ENCODE measurements at regions not wholly inside any gene's neighbourhood (a gene's known extent, or its start where the extent isn't known, plus 50 kb on each side); places are given as distances from the start of the nearest gene placed in this dataset.

DNA sequence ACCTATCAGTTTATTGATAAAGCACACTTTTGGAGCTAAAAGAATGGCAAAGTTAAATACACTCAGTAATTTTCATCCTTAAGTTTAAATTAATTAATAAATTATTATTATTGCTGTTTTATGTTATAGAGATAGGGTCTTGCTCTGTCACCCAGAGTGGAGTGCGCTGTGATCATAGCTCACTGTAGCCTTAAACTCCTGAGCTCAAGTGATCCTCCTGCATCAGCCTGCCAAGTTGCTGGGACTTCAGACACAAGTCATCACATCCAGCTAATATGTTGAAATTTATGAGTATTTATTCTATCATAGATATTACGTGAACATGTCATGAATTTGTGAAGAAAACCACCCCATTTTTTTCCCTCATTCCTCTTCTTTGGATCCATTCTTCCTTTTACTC is 64.2 kb downstream of the GJA1 start:
- Histone ChIP-seq H3K4me1 (ENCODE audit: insufficient read depth) (peaks cover 4% of the 10 kb centered on the region), H3K36me3 (no peaks in the 10 kb centered on the region), H3K27me3 (no peaks in the 10 kb centered on the region), H3K4me3 (no peak overlapping the region), H3K27ac (no peak overlapping the region), H3K9me3 (no peaks in the 10 kb centered on the region)
- TF ChIP-seq EP300 (IDR thresholded peaks at IDR 0.05) (no peak), POLR2A (IDR thresholded peaks at IDR 0.05) (no peak)
- TF ChIP-seq, protein P1, sequence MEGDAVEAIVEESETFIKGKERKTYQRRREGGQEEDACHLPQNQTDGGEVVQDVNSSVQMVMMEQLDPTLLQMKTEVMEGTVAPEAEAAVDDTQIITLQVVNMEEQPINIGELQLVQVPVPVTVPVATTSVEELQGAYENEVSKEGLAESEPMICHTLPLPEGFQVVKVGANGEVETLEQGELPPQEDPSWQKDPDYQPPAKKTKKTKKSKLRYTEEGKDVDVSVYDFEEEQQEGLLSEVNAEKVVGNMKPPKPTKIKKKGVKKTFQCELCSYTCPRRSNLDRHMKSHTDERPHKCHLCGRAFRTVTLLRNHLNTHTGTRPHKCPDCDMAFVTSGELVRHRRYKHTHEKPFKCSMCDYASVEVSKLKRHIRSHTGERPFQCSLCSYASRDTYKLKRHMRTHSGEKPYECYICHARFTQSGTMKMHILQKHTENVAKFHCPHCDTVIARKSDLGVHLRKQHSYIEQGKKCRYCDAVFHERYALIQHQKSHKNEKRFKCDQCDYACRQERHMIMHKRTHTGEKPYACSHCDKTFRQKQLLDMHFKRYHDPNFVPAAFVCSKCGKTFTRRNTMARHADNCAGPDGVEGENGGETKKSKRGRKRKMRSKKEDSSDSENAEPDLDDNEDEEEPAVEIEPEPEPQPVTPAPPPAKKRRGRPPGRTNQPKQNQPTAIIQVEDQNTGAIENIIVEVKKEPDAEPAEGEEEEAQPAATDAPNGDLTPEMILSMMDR (IDR thresholded peaks at IDR 0.05) = no peak
- intact Hi-C loops (cut with DNase I) = no loop called here
- no peak for DNase-seq
- WGBS, 3 donors = 93 to 99% (median 95%) methylated on average over 2 of the region's 2 CpGs

DNA sequence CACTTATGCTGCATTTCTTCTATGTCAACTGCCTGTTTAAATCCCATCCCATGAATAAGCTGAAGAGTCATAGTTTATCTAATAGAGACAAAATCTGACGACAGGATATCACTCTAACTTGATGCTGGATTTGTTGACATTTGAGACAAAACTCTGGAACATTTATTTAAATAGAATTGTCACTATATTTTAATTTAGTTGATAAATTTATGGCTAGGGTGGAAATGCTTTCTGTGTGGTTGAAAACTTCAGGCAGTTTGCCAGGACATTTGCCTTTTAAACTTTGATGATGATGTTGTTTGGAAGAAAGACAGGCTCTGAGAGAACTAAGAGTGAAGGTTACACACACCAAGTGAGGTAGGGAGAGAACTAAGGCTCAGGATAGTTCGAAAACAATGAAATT is 68.1 kb downstream of the GJA1 start:
- WGBS, 3 donors = 13 to 33% (median 20%) methylated on average over 2 of the region's 2 CpGs
- peaks cover 3% of the 10 kb centered on the region for H3K4me1 ChIP-seq (ENCODE audit: insufficient read depth)
- DNase-seq = no peak
- no peak overlapping the region for H3K4me3 ChIP-seq
- H3K27ac ChIP-seq = no peak overlapping the region
- TF ChIP-seq EP300 (IDR thresholded peaks at IDR 0.05) (no peak), POLR2A (IDR thresholded peaks at IDR 0.05) (no peak)
- TF ChIP-seq, protein P1 (IDR thresholded peaks at IDR 0.05) = no peak
- no peaks in the 10 kb centered on the region for H3K9me3 ChIP-seq
- no peaks in the 10 kb centered on the region for H3K36me3 ChIP-seq
- intact Hi-C loops (cut with DNase I) = no loop called here
- no peaks in the 10 kb centered on the region for H3K27me3 ChIP-seq

DNA sequence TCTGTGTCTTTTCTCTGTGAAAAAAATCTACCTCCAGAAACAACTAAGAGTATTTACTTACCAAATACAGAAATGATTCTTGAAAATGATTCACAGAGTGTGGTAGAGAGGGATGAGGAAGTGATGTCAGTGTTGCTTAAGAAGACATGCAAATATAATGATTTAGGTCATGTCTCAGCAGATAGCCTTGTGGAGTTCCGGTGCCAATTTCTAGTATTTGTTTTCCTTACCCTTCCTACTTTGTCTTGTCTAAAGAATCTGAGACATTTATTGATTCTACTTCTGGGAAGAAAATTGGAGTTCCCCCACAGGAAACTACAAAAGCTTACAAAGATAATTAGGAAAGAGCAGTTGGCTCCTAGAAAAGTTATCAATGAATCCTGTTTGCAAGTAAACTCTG is 68.8 kb downstream of the GJA1 start:
- 6 to 11% (median 10%) methylated on average over 1 of the region's 1 CpG for WGBS, 3 donors
- Histone ChIP-seq H3K27me3 (no peaks in the 10 kb centered on the region), H3K4me1 (ENCODE audit: insufficient read depth) (peaks cover 3% of the 10 kb centered on the region), H3K36me3 (no peaks in the 10 kb centered on the region), H3K4me3 (no peak overlapping the region), H3K9me3 (no peaks in the 10 kb centered on the region), H3K27ac (no peak overlapping the region)
- no peak for DNase-seq
- no peak for TF ChIP-seq EP300 (IDR thresholded peaks at IDR 0.05)
- TF ChIP-seq, protein P1 (IDR thresholded peaks at IDR 0.05) = no peak
- no peak for TF ChIP-seq POLR2A (IDR thresholded peaks at IDR 0.05)
- intact Hi-C loops (cut with DNase I) = no loop called here

DNA sequence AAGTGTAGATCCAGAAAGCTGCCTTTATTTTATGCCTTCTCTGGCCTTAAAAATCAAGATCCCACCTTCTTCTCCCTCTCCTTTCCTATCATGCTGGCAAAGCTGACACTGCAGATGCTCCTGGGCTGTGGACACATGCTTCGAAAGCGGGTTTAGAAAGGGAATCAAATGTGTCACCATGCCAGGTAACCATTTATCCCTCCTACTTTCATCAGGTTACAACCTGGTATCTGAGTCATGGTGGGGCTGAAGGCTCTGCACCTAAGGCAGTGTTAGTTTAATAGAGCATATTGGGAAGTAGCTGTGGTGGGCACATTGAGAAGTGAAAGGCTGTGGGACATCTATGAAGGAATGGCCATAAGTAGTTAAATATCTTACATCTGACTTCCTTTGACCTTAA is 69.8 kb downstream of the GJA1 start:
- no peak for DNase-seq
- H3K27me3 ChIP-seq = no peaks in the 10 kb centered on the region
- no peak overlapping the region for H3K27ac ChIP-seq
- H3K4me1 ChIP-seq (ENCODE audit: insufficient read depth) = peaks cover 3% of the 10 kb centered on the region
- H3K4me3 ChIP-seq = no peak overlapping the region
- TF ChIP-seq, protein P1 (IDR thresholded peaks at IDR 0.05) = no peak
- TF ChIP-seq POLR2A (IDR thresholded peaks at IDR 0.05) = no peak
- no peaks in the 10 kb centered on the region for H3K9me3 ChIP-seq
- 95 to 99% (median 97%) methylated on average over 2 of the region's 2 CpGs for WGBS, 3 donors
- H3K36me3 ChIP-seq = no peaks in the 10 kb centered on the region
- intact Hi-C loops (cut with DNase I) = no loop called here

Measured in ovary (tissue), 7 donors.